ENCODE measurements at regions not wholly inside any gene's neighbourhood (a gene's known extent, or its start where the extent isn't known, plus 50 kb on each side); places are given as distances from the start of the nearest gene placed in this dataset.

- Mint-ChIP-seq H3K27ac (no peak overlapping the region), H3K9me3 (peaks cover 7% of the 10 kb centered on the region), H3K27me3 (peaks cover 2% of the 10 kb centered on the region), H3K4me3 (no peak overlapping the region), H3K4me1 (no peaks in the 10 kb centered on the region), H3K36me3 (ENCODE audit: low read depth) (no peaks in the 10 kb centered on the region)
- DNase-seq (no peak), ATAC-seq (ENCODE audit: low read depth) (no peak)
- no peak for TF ChIP-seq CTCF (IDR thresholded peaks at IDR 0.05)
- intact Hi-C loops (cut with micrococcal nuclease) = no loop called here
- ChIA-PET POLR2A (no interaction called here), CTCF (no interaction called here)
Observed at GRCh38 chr20:24357931-24358330, 111.5 kb upstream of the SYNDIG1 start.

GRCh38 chr20:24357177-24357576, 112.3 kb upstream of the SYNDIG1 start:
- TF ChIP-seq CTCF (IDR thresholded peaks at IDR 0.05) = no peak
- H3K27ac Mint-ChIP-seq = no peak overlapping the region
- no peaks in the 10 kb centered on the region for H3K36me3 Mint-ChIP-seq (ENCODE audit: low read depth)
- intact Hi-C loops (cut with micrococcal nuclease) = no loop called here
- POLR2A ChIA-PET = no interaction called here
- ATAC-seq (ENCODE audit: low read depth) = no peak
- H3K9me3 Mint-ChIP-seq = peaks cover 3% of the 10 kb centered on the region
- CTCF ChIA-PET = no interaction called here
- H3K27me3 Mint-ChIP-seq = peaks cover 2% of the 10 kb centered on the region
- DNase-seq = no peak
- H3K4me1 Mint-ChIP-seq = no peaks in the 10 kb centered on the region
- H3K4me3 Mint-ChIP-seq = no peak overlapping the region

GRCh38 chr20:24353135-24353690, 116.2 kb upstream of the SYNDIG1 start:
- Mint-ChIP-seq H3K27ac (no peak overlapping the region), H3K4me3 (no peak overlapping the region), H3K4me1 (no peaks in the 10 kb centered on the region), H3K27me3 (peaks cover 2% of the 10 kb centered on the region), H3K9me3 (no peaks in the 10 kb centered on the region), H3K36me3 (ENCODE audit: low read depth) (no peaks in the 10 kb centered on the region)
- TF ChIP-seq CTCF (IDR thresholded peaks at IDR 0.05) = no peak
- DNase-seq (no peak), ATAC-seq (ENCODE audit: low read depth) (no peak)
- CTCF ChIA-PET = no interaction called here
- POLR2A ChIA-PET = no interaction called here
- intact Hi-C loops (cut with micrococcal nuclease) = no loop called here

GRCh38 chr20:24350923-24351368, 118.5 kb upstream of the SYNDIG1 start:
- no peak for TF ChIP-seq CTCF (IDR thresholded peaks at IDR 0.05)
- intact Hi-C loops (cut with micrococcal nuclease) = no loop called here
- ATAC-seq (ENCODE audit: low read depth) = no peak
- H3K27me3 Mint-ChIP-seq = no peaks in the 10 kb centered on the region
- POLR2A ChIA-PET = no interaction called here
- H3K4me3 Mint-ChIP-seq = no peak overlapping the region
- CTCF ChIA-PET = no interaction called here
- no peak overlapping the region for H3K27ac Mint-ChIP-seq
- H3K9me3 Mint-ChIP-seq = no peaks in the 10 kb centered on the region
- DNase-seq = no peak
- no peaks in the 10 kb centered on the region for H3K36me3 Mint-ChIP-seq (ENCODE audit: low read depth)
- H3K4me1 Mint-ChIP-seq = no peaks in the 10 kb centered on the region

- Mint-ChIP-seq H3K9me3 (no peaks in the 10 kb centered on the region), H3K4me1 (no peaks in the 10 kb centered on the region), H3K27ac (no peak overlapping the region), H3K36me3 (ENCODE audit: low read depth) (no peaks in the 10 kb centered on the region), H3K27me3 (no peaks in the 10 kb centered on the region), H3K4me3 (no peak overlapping the region)
- intact Hi-C loops (cut with micrococcal nuclease) = no loop called here
- DNase-seq = no peak
- CTCF ChIA-PET = no interaction called here
- ATAC-seq (ENCODE audit: low read depth) = no peak
- POLR2A ChIA-PET = no interaction called here
- no peak for TF ChIP-seq CTCF (IDR thresholded peaks at IDR 0.05)
Observed at GRCh38 chr20:24341781-24342180, 127.6 kb upstream of the SYNDIG1 start.
